GM10266 (cell line): ENCODE measurements at regions not wholly inside any gene's neighbourhood (a gene's known extent, or its start where the extent isn't known, plus 50 kb on each side); places are given as distances from the start of the nearest gene placed in this dataset.

Experiments
- DNase-seq: peaks from one replicate; pipeline ENCODE4 v3.0.0; 2012; ENCODE audit errors: extremely low spot score
- CTCF ChIP-seq: IDR thresholded peaks from 2 replicates; pipeline ENCODE4 v1.5.1; 2012; ENCODE audit warnings: mild to moderate bottlenecking, low read depth; ENCODE audit not compliant: control insufficient read depth, insufficient read depth; ENCODE audit errors: missing control alignments

- no peak for TF ChIP-seq CTCF
- DNase-seq = no peak
Measured at GRCh38 chr2:790081-790480, 112.9 kb upstream of the TMEM18 start.

DNA sequence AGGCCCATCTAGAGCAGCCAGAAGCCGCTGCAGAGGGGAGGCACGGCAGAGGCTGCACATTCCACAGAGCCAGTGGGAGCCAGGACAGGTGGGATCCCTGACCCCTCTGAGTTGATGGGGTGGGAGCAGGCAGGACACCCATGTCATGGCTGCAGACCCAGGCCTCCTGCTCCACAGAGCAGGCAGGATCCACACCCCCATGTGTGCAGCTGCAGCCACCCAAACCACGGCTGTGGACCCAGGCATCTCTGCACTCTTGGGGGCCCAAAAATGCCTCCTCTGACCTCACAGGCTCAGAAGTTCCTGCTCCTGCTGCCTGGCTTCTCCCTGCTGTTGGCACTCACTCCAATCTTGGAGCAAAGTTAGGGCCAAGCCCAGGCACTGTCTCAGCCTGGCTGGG, 112.3 kb upstream of the TMEM18 start:
- no peak for TF ChIP-seq CTCF
- DNase-seq = no peak

GRCh38 chr2:788227-789032, 111.2 kb upstream of the TMEM18 start:
- DNase-seq = no peak
- no peak for TF ChIP-seq CTCF

DNA sequence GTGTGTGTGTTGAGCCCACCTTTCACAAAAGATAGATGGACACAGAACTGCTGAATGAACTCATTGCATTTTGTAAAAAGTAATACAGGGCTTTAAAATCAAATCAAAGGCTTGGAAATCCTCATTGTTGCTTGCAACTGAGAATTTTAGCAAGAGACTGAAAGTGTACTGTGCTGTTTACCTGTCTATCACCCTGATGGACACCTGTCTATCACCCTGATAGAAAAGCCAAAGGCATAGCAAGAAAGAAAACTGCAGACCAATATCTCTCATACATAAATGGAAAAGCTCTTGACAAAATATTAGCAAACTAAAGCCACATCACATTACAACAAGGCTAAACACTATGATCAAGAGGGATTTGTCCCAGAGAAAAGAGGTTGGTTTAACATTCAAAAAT, 107.5 kb upstream of the TMEM18 start:
- no peak for TF ChIP-seq CTCF
- DNase-seq = no peak

DNA sequence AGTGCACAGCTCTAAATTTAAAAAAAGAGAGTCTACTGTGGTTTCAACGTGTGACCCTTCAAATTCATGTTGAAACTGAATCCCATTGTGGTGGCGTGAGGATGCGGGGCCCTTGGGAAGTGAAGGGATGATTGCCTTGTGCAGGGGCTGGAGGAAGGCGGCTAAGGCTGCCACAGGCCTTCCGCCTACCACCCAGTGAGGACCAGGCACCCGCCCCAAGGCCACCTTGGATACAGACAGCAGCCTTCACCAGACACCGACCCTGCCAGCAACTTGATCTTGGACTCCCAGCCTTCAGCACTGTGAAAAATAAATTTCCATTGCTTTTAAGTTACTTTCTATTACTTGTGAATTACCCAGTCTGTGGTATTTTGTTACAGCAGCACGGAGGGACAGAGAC, 103.4 kb upstream of the TMEM18 start:
- no peak for DNase-seq
- no peak for TF ChIP-seq CTCF

- no peak for DNase-seq
- TF ChIP-seq CTCF = no peak
Measured at GRCh38 chr2:780002-780401, 102.8 kb upstream of the TMEM18 start.

DNA sequence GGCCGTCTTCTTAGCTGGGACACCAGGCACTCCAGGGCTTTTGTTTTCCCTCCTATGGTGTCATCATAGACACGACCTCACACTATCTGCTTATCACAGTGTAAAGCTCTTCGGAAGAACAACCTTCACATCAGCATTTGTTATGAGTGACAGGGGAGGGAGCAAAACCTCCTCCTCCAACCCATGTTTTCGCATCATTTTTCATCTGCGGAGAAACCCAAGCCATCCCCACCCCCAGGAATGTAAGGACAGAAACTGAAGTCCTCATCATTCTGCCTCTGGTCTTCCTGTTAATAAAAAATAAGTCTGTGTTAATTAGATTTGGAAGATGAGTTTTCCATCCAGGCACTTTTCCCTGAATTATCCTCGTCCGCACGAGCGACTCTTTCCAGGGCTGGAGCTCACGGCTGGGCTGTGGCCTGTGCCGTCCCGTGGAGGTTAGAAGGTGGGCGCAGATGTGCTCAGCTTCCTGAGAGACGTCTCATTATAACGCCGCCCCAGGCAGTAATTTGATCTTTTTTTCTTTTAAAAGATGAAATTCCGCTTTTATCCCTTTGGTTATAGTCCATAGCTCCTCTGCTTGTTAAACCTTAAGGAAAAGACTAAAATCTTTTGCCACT, 101.6 kb upstream of the TMEM18 start:
- TF ChIP-seq CTCF = no peak
- no peak for DNase-seq
